ENCODE measurements at regions not wholly inside any gene's neighbourhood (a gene's known extent, or its start where the extent isn't known, plus 50 kb on each side); places are given as distances from the start of the nearest gene placed in this dataset.

DNA sequence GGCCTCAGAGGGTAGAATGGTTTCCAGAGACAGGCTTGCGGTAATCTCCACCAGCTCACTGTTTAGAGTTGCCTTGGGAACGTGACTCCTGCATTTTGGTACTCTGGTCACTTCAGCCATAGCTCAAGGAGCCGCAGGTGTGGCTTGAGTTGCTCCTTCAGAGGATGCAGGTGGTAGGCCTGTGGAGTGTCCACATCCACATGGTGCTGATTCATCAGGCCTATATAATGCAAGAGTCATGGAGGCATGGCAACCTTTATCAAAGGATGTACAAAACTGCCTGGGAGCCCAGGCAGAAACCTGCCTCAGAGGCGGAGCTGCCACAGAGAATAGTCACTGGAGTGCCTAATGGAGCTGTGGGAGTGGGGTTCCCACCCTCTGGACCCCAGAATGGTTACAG lies 114.2 kb downstream of the ANXA1 start:
- no peak overlapping the region for H3K4me3 ChIP-seq
- H3K4me1 ChIP-seq = no peaks in the 10 kb centered on the region
- WGBS, 4 donors = 75 to 86% (median 84%) methylated on average over 3 to 4 of the region's 4 CpGs
- H3K27me3 ChIP-seq = no peaks in the 10 kb centered on the region
- TF ChIP-seq, protein P1, sequence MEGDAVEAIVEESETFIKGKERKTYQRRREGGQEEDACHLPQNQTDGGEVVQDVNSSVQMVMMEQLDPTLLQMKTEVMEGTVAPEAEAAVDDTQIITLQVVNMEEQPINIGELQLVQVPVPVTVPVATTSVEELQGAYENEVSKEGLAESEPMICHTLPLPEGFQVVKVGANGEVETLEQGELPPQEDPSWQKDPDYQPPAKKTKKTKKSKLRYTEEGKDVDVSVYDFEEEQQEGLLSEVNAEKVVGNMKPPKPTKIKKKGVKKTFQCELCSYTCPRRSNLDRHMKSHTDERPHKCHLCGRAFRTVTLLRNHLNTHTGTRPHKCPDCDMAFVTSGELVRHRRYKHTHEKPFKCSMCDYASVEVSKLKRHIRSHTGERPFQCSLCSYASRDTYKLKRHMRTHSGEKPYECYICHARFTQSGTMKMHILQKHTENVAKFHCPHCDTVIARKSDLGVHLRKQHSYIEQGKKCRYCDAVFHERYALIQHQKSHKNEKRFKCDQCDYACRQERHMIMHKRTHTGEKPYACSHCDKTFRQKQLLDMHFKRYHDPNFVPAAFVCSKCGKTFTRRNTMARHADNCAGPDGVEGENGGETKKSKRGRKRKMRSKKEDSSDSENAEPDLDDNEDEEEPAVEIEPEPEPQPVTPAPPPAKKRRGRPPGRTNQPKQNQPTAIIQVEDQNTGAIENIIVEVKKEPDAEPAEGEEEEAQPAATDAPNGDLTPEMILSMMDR (IDR thresholded peaks at IDR 0.05) = no peak
- no peak for TF ChIP-seq POLR2A (IDR thresholded peaks at IDR 0.05)
- no peaks in the 10 kb centered on the region for H3K36me3 ChIP-seq
- ATAC-seq (no peak), DNase-seq (no peak)
- no peak overlapping the region for H3K27ac ChIP-seq
- intact Hi-C loops (cut with DNase I) = loop anchor here in 3 of 10 donors (5.0 kb wide), 1 partner anchor 301 kb away; no protein-coding TSS in a partner anchor
- no peaks in the 10 kb centered on the region for H3K9me3 ChIP-seq

DNA sequence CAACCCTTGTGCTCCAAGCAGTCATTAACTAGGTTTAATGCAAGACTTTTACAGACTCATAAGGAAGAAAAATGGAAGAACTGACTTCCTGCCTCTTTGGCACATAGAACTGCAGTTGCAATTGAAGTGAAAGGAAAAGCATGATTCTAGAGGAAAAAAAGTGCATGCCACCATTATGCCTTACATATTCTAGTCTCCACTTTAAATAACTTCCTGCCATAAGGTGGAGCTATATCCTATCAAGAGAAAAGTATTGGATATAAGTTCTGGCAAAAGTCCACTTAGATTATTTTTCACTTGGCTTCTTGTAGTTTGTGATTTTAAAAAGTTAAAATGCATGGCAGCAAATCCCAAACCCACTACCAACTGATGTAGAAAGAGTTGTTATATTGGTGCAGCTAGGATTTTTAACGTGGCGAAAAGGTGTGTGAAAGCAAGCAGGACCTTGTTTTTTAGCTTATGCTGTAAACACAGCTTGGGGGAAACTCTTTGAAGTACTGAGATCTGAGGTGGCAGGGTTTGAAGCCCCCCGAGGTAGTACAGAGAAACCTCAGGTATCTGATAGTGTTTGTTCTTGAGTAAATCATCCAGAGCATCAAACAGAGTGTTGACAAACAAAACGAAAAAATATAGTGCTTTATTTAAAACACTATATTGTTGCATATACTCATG lies 117.9 kb downstream of the ANXA1 start:
- H3K4me1 ChIP-seq = no peaks in the 10 kb centered on the region
- H3K36me3 ChIP-seq = no peaks in the 10 kb centered on the region
- WGBS, 4 donors = 23 to 33% (median 31%) methylated on average over 4 of the region's 4 CpGs
- DNase-seq = no peak
- no peak overlapping the region for H3K27ac ChIP-seq
- ATAC-seq = no peak
- intact Hi-C loops (cut with DNase I) = loop anchor here (2.0 to 10.0 kb wide), 4 partner anchors 165 to 298 kb away; no protein-coding TSS in a partner anchor
- no peaks in the 10 kb centered on the region for H3K27me3 ChIP-seq
- H3K4me3 ChIP-seq = peak overlapping the region in 1 of 12 donors; percentile 17
- TF ChIP-seq POLR2A (IDR thresholded peaks at IDR 0.05) = no peak
- TF ChIP-seq, protein P1 (IDR thresholded peaks at IDR 0.05) = peak in 10 of 12 donors; percentile 11 to 45 (median 38)
- no peaks in the 10 kb centered on the region for H3K9me3 ChIP-seq

DNA sequence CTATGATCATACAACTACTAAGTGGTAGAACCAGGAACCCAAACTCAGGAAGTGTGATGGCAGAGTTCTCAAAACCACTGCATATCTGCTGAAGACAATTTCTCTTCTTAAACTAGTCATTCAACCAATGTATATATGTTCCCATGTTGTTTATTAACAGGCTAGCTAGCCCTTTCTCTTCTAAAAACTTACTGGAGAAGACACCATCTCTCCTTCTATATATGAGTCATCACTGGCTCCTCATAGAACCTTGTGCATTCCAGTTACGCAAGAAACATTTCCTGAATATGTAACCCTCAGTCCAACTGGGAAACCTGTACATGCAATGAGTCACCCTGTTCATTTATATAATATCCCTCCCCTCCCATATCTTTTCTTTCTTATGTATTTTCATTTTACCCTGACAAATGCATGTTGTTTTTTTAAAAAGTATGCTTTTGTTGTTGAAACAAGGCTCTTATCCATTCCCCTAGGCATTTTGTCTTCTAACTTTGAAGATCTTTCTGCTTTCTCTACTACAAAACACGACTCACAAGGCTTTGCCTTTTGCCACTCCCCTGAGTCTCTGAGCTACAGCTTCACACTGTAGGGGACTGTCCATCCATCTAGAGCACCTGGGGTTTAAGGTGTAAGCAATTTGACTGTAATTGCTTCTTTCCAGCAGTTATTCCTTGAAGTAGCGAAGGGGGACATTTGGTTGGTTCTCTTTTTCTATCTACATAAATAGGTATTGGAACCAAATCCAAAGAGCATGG lies 119.5 kb downstream of the ANXA1 start:
- 56 to 72% (median 62%) methylated on average over 3 of the region's 3 CpGs for WGBS, 4 donors

DNA sequence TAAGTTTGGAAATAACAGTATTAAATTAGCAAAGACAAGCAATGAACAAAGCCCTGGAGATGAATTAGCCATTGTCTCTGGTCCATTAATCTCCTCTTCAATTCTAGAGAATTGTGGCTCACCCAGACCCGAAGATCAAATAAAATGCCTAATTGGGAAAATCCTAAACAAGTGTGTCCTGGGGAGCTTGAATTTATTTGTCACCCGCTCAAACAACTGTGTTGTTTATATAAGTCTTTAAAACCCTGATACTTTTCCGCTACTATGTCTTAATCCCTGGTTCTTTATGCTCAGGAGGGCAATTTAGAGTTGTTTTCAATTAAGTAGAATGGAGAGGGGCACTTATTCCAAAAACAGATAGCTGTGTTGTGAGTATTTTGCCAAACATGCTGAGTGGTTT lies 128.4 kb downstream of the ANXA1 start:
- intact Hi-C loops (cut with DNase I) = no loop called here
- Histone ChIP-seq H3K36me3 (no peaks in the 10 kb centered on the region), H3K27me3 (no peaks in the 10 kb centered on the region), H3K4me3 (no peak overlapping the region), H3K9me3 (no peaks in the 10 kb centered on the region), H3K27ac (no peak overlapping the region), H3K4me1 (no peaks in the 10 kb centered on the region)
- ATAC-seq (no peak), DNase-seq (no peak)
- 73 to 77% (median 76%) methylated on average over 3 of the region's 3 CpGs for WGBS, 4 donors
- no peak for TF ChIP-seq POLR2A (IDR thresholded peaks at IDR 0.05)
- TF ChIP-seq, protein P1 (IDR thresholded peaks at IDR 0.05) = no peak

More for the DNA sequence above, 119.5 kb downstream of the ANXA1 start:
- H3K9me3 ChIP-seq = no peaks in the 10 kb centered on the region
- TF ChIP-seq, protein P1 (IDR thresholded peaks at IDR 0.05) = no peak
- no peak for TF ChIP-seq POLR2A (IDR thresholded peaks at IDR 0.05)
- H3K27me3 ChIP-seq = no peaks in the 10 kb centered on the region
- no peaks in the 10 kb centered on the region for H3K36me3 ChIP-seq
- ATAC-seq = no peak
- H3K27ac ChIP-seq = no peak overlapping the region
- no peak overlapping the region for H3K4me3 ChIP-seq
- DNase-seq = no peak
- intact Hi-C loops (cut with DNase I) = loop anchor here in 3 of 10 donors (5.0 to 10.0 kb wide), 2 partner anchors 164 to 296 kb away; no protein-coding TSS in a partner anchor
- no peaks in the 10 kb centered on the region for H3K4me1 ChIP-seq

Data from heart left ventricle (tissue), 16 donors.